NCI-H526 (cell line): ENCODE measurements at regions not wholly inside any gene's neighbourhood (a gene's known extent, or its start where the extent isn't known, plus 50 kb on each side); places are given as distances from the start of the nearest gene placed in this dataset.

Experiments used
- DNase-seq, 2 experiments: peaks; one replicate each; lab custom pipeline; 2025; lab: John Stamatoyannopoulos, UW

- no peak for DNase-seq
These were observed 135.2 kb upstream of the HS3ST3A1 start for GRCh38 chr17:13736916-13737315.

GRCh38 chr17:13740686-13741085, 139.0 kb upstream of the HS3ST3A1 start:
- no peak for DNase-seq

GRCh38 chr17:13741744-13742143, 140.0 kb upstream of the HS3ST3A1 start:
- no peak for DNase-seq

- no peak for DNase-seq
These were observed 142.2 kb upstream of the HS3ST3A1 start for GRCh38 chr17:13743906-13744305.

GRCh38 chr17:13746404-13746803, 144.7 kb upstream of the HS3ST3A1 start:
- DNase-seq, result no peak

GRCh38 chr17:13749166-13749890, 147.6 kb upstream of the HS3ST3A1 start:
- no peak for DNase-seq

GRCh38 chr17:13749891-13750235, 148.1 kb upstream of the HS3ST3A1 start:
- no peak for DNase-seq

GRCh38 chr17:13750816-13751793, 149.4 kb upstream of the HS3ST3A1 start:
- no peak for DNase-seq

GRCh38 chr17:13753154-13753553, 151.4 kb upstream of the HS3ST3A1 start:
- DNase-seq, result no peak

GRCh38 chr17:13753771-13754170, 152.0 kb upstream of the HS3ST3A1 start:
- no peak for DNase-seq

GRCh38 chr17:13755851-13756250, 154.1 kb upstream of the HS3ST3A1 start:
- DNase-seq, result no peak

GRCh38 chr17:13756763-13757162, 155.0 kb upstream of the HS3ST3A1 start:
- DNase-seq, result no peak

GRCh38 chr17:13757871-13758270, 156.1 kb upstream of the HS3ST3A1 start:
- no peak for DNase-seq

- DNase-seq, result no peak
These were observed 158.0 kb upstream of the HS3ST3A1 start for GRCh38 chr17:13759518-13760335.

- DNase-seq, result no peak
These were observed 159.4 kb upstream of the HS3ST3A1 start for GRCh38 chr17:13761038-13761603.

GRCh38 chr17:13765701-13766100, 164.0 kb upstream of the HS3ST3A1 start:
- DNase-seq, result no peak

- no peak for DNase-seq
These were observed 169.0 kb upstream of the HS3ST3A1 start for GRCh38 chr17:13770702-13771101.

GRCh38 chr17:13775450-13775849, 173.7 kb upstream of the HS3ST3A1 start:
- no peak for DNase-seq

GRCh38 chr17:13776027-13776551, 174.4 kb upstream of the HS3ST3A1 start:
- DNase-seq, result no peak

- DNase-seq, result no peak
These were observed 175.3 kb upstream of the HS3ST3A1 start for GRCh38 chr17:13777003-13777402.

GRCh38 chr17:13784434-13785095, 182.8 kb upstream of the HS3ST3A1 start:
- DNase-seq, result no peak
